ENCODE measurements at regions not wholly inside any gene's neighbourhood (a gene's known extent, or its start where the extent isn't known, plus 50 kb on each side); places are given as distances from the start of the nearest gene placed in this dataset.

DNA sequence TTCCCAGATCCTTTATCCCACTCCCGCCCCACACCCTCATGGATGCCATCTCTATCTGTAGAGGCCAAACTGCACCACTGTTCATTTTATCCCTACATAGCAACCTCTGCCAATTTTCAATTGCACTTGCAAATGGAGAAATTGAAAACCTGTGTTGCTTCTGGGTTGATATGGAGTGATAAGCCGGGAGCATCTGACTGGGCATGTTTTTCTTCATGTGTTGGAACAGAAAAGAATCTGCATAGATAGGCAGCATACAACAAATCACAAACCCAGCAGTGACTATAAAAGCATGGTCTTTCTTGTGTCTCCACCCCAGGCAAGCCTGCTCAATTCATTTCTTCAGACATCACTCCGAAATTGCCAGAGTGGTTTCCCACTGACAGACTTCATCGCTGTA lies 608.8 kb upstream of the CAMK1G start:
- no peak overlapping the region for H3K4me2 ChIP-seq (ENCODE audit: low read length)
- H2BK120ac ChIP-seq (ENCODE audit: low read depth, low read length): no peak overlapping the region
- H2AK5ac ChIP-seq (ENCODE audit: low read length): no peak overlapping the region
- no peak overlapping the region for H3K9ac ChIP-seq (ENCODE audit: low read length)
- no peak overlapping the region for H3K4ac ChIP-seq (ENCODE audit: low read depth, low read length)
- no peak overlapping the region for H4K5ac ChIP-seq (ENCODE audit: low read length)
- H3K79me1 ChIP-seq (ENCODE audit: low read length): no peaks in the 10 kb centered on the region
- WGBS (ENCODE audit: extremely low coverage, insufficient coverage, low lambda C conversion rate): no CpG with 5 or more reads among the region's 4 CpGs
- no peak for DNase-seq
- H4K8ac ChIP-seq (ENCODE audit: low read depth, low read length): no peak overlapping the region
- H3K56ac ChIP-seq (ENCODE audit: low read length): no peak overlapping the region
- no peak overlapping the region for H3K4me3 ChIP-seq (ENCODE audit: low read length)
- no peaks in the 10 kb centered on the region for H3K36me3 ChIP-seq (ENCODE audit: control insufficient read depth, insufficient read depth, low read length)
- H2BK15ac ChIP-seq (replicated peaks; ENCODE audit: low read depth): no peak overlapping the region
- no peak overlapping the region for H2BK5ac ChIP-seq (ENCODE audit: low read length)
- H3K27ac ChIP-seq (ENCODE audit: low read depth, low read length): no peak overlapping the region
- H3K23ac ChIP-seq (ENCODE audit: low read length): no peak overlapping the region
- no peaks in the 10 kb centered on the region for H3K4me1 ChIP-seq (ENCODE audit: control insufficient read depth, low read depth, low read length)
- H3K18ac ChIP-seq (ENCODE audit: low read length): no peak overlapping the region
- no peaks in the 10 kb centered on the region for H3K79me2 ChIP-seq (ENCODE audit: control insufficient read depth, insufficient read depth, low read length)
- no peaks in the 10 kb centered on the region for H3K27me3 ChIP-seq (ENCODE audit: insufficient read depth, low read length, poor library complexity)

DNA sequence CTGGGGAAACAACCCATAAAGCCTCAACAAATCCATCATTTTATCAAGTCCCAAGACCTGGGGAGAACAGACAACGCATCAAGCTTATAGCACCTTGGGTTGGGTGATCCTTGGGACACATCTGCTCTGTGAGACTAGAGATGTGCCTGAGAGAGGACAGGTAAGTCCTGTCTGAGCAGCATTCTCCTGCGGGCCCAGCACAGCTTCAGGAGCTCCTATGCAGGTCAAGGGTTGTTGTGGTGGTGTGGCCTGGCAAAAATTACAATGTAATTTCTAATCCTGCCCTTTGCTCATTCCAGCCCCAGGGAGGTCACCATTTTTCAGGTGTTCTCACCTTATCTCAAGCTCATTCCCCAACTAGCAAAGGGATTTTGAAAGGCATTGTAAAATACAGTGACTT lies 608.1 kb upstream of the CAMK1G start:
- H3K4me2 ChIP-seq (ENCODE audit: low read length): no peak overlapping the region
- no peak overlapping the region for H2AK5ac ChIP-seq (ENCODE audit: low read length)
- no peaks in the 10 kb centered on the region for H3K4me1 ChIP-seq (ENCODE audit: control insufficient read depth, low read depth, low read length)
- H3K18ac ChIP-seq (ENCODE audit: low read length): no peak overlapping the region
- H3K9ac ChIP-seq (ENCODE audit: low read length): no peak overlapping the region
- no peak overlapping the region for H3K23ac ChIP-seq (ENCODE audit: low read length)
- no peak overlapping the region for H4K5ac ChIP-seq (ENCODE audit: low read length)
- no peak overlapping the region for H3K4ac ChIP-seq (ENCODE audit: low read depth, low read length)
- H3K79me1 ChIP-seq (ENCODE audit: low read length): no peaks in the 10 kb centered on the region
- H3K4me3 ChIP-seq (ENCODE audit: low read length): no peak overlapping the region
- H3K79me2 ChIP-seq (ENCODE audit: control insufficient read depth, insufficient read depth, low read length): no peaks in the 10 kb centered on the region
- no peak overlapping the region for H3K27ac ChIP-seq (ENCODE audit: low read depth, low read length)
- H2BK120ac ChIP-seq (ENCODE audit: low read depth, low read length): no peak overlapping the region
- H3K56ac ChIP-seq (ENCODE audit: low read length): no peak overlapping the region
- no peaks in the 10 kb centered on the region for H3K27me3 ChIP-seq (ENCODE audit: insufficient read depth, low read length, poor library complexity)
- no peak for DNase-seq
- H3K36me3 ChIP-seq (ENCODE audit: control insufficient read depth, insufficient read depth, low read length): no peaks in the 10 kb centered on the region
- H4K8ac ChIP-seq (ENCODE audit: low read depth, low read length): no peak overlapping the region
- no peak overlapping the region for H2BK5ac ChIP-seq (ENCODE audit: low read length)
- no CpG with 5 or more reads among the region's 2 CpGs for WGBS (ENCODE audit: extremely low coverage, insufficient coverage, low lambda C conversion rate)
- no peak overlapping the region for H2BK15ac ChIP-seq (replicated peaks; ENCODE audit: low read depth)

DNA sequence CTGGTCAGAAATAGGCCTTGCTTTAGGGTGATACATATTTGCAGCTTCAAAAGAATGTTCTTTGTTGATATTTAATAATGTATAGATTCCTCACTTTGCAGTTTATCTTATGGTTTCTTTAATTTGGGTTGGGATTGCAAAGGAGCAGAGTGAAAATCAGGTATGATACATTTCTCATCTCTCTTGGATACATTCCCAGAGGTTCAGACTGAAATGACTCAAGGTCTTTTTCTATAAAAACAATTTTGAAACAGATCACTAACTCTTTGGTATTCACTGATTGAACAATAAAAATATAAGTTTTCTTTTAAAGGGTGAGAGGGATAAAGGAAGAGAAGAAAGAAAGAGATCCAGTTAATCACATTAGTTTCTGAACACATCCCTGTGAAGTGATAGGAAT lies 606.5 kb upstream of the CAMK1G start:
- no peak overlapping the region for H3K23ac ChIP-seq (ENCODE audit: low read length)
- no peak overlapping the region for H3K18ac ChIP-seq (ENCODE audit: low read length)
- H4K8ac ChIP-seq (ENCODE audit: low read depth, low read length): no peak overlapping the region
- no peak overlapping the region for H2AK5ac ChIP-seq (ENCODE audit: low read length)
- no peak overlapping the region for H3K27ac ChIP-seq (ENCODE audit: low read depth, low read length)
- H3K4me3 ChIP-seq (ENCODE audit: low read length): no peak overlapping the region
- no peak overlapping the region for H2BK5ac ChIP-seq (ENCODE audit: low read length)
- no peak overlapping the region for H4K5ac ChIP-seq (ENCODE audit: low read length)
- H3K27me3 ChIP-seq (ENCODE audit: insufficient read depth, low read length, poor library complexity): no peaks in the 10 kb centered on the region
- no peak overlapping the region for H3K4me2 ChIP-seq (ENCODE audit: low read length)
- H3K4me1 ChIP-seq (ENCODE audit: control insufficient read depth, low read depth, low read length): no peaks in the 10 kb centered on the region
- H2BK15ac ChIP-seq (replicated peaks; ENCODE audit: low read depth): no peak overlapping the region
- no peaks in the 10 kb centered on the region for H3K36me3 ChIP-seq (ENCODE audit: control insufficient read depth, insufficient read depth, low read length)
- H2BK120ac ChIP-seq (ENCODE audit: low read depth, low read length): no peak overlapping the region
- no peaks in the 10 kb centered on the region for H3K79me1 ChIP-seq (ENCODE audit: low read length)
- H3K4ac ChIP-seq (ENCODE audit: low read depth, low read length): no peak overlapping the region
- no peak overlapping the region for H3K9ac ChIP-seq (ENCODE audit: low read length)
- H3K56ac ChIP-seq (ENCODE audit: low read length): no peak overlapping the region
- no peaks in the 10 kb centered on the region for H3K79me2 ChIP-seq (ENCODE audit: control insufficient read depth, insufficient read depth, low read length)
- no peak for DNase-seq

DNA sequence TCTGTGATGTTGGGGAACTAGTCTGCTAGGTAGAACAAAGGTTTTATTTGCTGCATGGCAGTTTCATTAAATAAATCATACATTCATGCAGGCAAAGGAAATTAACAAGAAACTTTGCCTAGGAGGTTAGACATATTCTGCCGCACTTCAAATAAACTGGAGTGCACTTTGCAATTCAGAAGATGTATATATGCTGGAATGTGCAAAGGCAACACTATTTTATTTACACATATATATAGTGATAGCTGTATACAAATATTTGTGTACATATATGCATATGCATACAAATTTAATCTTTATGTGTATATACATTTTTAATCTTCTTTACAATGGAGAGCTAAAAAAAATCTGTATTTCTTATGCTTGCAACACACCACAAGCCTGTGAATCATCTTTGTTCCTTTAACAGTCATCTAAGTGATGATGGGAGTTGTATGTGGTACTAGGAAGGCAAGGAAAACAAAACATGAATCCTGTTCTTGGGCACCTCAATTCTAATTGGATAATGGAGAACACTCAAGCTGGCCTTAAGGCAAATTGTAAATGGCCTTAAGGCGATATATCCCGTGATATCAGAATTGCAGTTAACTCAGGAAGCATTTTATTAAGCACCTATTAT lies 605.8 kb upstream of the CAMK1G start:
- Histone ChIP-seq H2BK15ac (replicated peaks; ENCODE audit: low read depth) (no peak overlapping the region), H2AK5ac (ENCODE audit: low read length) (no peak overlapping the region), H3K4me2 (ENCODE audit: low read length) (no peak overlapping the region), H3K4me3 (ENCODE audit: low read length) (no peak overlapping the region), H3K36me3 (ENCODE audit: control insufficient read depth, insufficient read depth, low read length) (no peaks in the 10 kb centered on the region), H3K9ac (ENCODE audit: low read length) (no peak overlapping the region), H3K23ac (ENCODE audit: low read length) (no peak overlapping the region), H3K4ac (ENCODE audit: low read depth, low read length) (no peak overlapping the region), H3K79me2 (ENCODE audit: control insufficient read depth, insufficient read depth, low read length) (no peaks in the 10 kb centered on the region), H2BK5ac (ENCODE audit: low read length) (no peak overlapping the region), H3K56ac (ENCODE audit: low read length) (no peak overlapping the region), H3K27me3 (ENCODE audit: insufficient read depth, low read length, poor library complexity) (no peaks in the 10 kb centered on the region), H3K4me1 (ENCODE audit: control insufficient read depth, low read depth, low read length) (no peaks in the 10 kb centered on the region), H4K8ac (ENCODE audit: low read depth, low read length) (no peak overlapping the region), H3K79me1 (ENCODE audit: low read length) (no peaks in the 10 kb centered on the region), H3K27ac (ENCODE audit: low read depth, low read length) (no peak overlapping the region), H4K5ac (ENCODE audit: low read length) (no peak overlapping the region), H2BK120ac (ENCODE audit: low read depth, low read length) (no peak overlapping the region), H3K18ac (ENCODE audit: low read length) (no peak overlapping the region)
- WGBS (ENCODE audit: extremely low coverage, insufficient coverage, low lambda C conversion rate): no CpG with 5 or more reads among the region's 3 CpGs
- no peak for DNase-seq

DNA sequence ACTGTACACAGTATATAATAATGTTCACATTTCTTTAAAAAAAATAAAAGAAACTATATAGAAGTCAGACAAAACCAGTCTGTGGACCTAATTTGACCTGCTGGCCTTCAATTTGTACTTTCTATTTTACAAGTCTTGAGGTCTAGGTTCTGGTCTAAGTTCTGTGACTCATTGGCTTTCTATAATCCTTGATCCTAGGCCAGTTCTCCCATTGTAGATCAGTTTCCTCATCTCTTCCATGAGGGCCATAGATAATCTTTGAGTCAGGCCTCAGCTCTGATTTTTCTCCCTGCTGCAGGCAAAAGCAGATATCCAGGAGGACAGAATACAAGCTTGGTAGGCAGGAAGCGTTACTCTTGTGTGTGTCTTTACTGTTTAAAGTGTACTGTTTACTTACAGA lies 603.7 kb upstream of the CAMK1G start:
- Histone ChIP-seq H3K36me3 (ENCODE audit: control insufficient read depth, insufficient read depth, low read length) (no peaks in the 10 kb centered on the region), H3K4me2 (ENCODE audit: low read length) (no peak overlapping the region), H3K4ac (ENCODE audit: low read depth, low read length) (no peak overlapping the region), H3K27ac (ENCODE audit: low read depth, low read length) (no peak overlapping the region), H3K18ac (ENCODE audit: low read length) (no peak overlapping the region), H3K4me1 (ENCODE audit: control insufficient read depth, low read depth, low read length) (no peaks in the 10 kb centered on the region), H3K79me2 (ENCODE audit: control insufficient read depth, insufficient read depth, low read length) (no peaks in the 10 kb centered on the region), H2AK5ac (ENCODE audit: low read length) (no peak overlapping the region), H3K4me3 (ENCODE audit: low read length) (no peak overlapping the region), H3K56ac (ENCODE audit: low read length) (no peak overlapping the region), H4K8ac (ENCODE audit: low read depth, low read length) (no peak overlapping the region), H3K23ac (ENCODE audit: low read length) (no peak overlapping the region), H3K27me3 (ENCODE audit: insufficient read depth, low read length, poor library complexity) (no peaks in the 10 kb centered on the region), H2BK5ac (ENCODE audit: low read length) (no peak overlapping the region), H4K5ac (ENCODE audit: low read length) (no peak overlapping the region), H2BK120ac (ENCODE audit: low read depth, low read length) (no peak overlapping the region), H3K9ac (ENCODE audit: low read length) (no peak overlapping the region), H2BK15ac (replicated peaks; ENCODE audit: low read depth) (no peak overlapping the region), H3K79me1 (ENCODE audit: low read length) (no peaks in the 10 kb centered on the region)
- no peak for DNase-seq
- no CpG with 5 or more reads among the region's 1 CpG for WGBS (ENCODE audit: extremely low coverage, insufficient coverage, low lambda C conversion rate)

DNA sequence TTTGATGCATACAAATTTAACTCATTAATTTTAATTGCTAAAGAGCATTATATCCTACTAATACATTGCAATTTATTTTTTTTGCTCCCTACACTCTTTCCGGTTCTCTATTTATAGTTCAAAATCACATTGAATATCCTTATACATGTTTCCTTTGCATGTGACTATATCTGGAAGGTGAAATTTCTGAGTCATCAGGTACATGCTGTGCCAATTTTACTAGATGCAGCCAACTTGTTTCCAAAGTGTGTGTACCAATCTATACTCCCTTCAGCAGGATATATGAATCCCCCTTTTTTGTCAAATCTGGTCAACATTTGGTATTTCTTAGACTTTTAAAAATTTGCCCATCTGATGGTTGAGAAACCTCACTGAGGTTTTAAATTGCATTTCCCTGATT lies 602.9 kb upstream of the CAMK1G start:
- no CpG with 5 or more reads among the region's 1 CpG for WGBS (ENCODE audit: extremely low coverage, insufficient coverage, low lambda C conversion rate)
- Histone ChIP-seq H4K8ac (ENCODE audit: low read depth, low read length) (no peak overlapping the region), H3K4me3 (ENCODE audit: low read length) (no peak overlapping the region), H3K4me2 (ENCODE audit: low read length) (no peak overlapping the region), H3K27ac (ENCODE audit: low read depth, low read length) (no peak overlapping the region), H2BK5ac (ENCODE audit: low read length) (no peak overlapping the region), H3K36me3 (ENCODE audit: control insufficient read depth, insufficient read depth, low read length) (no peaks in the 10 kb centered on the region), H3K79me2 (ENCODE audit: control insufficient read depth, insufficient read depth, low read length) (no peaks in the 10 kb centered on the region), H3K23ac (ENCODE audit: low read length) (no peak overlapping the region), H3K9ac (ENCODE audit: low read length) (no peak overlapping the region), H2AK5ac (ENCODE audit: low read length) (no peak overlapping the region), H2BK15ac (replicated peaks; ENCODE audit: low read depth) (no peak overlapping the region), H3K4ac (ENCODE audit: low read depth, low read length) (no peak overlapping the region), H4K5ac (ENCODE audit: low read length) (no peak overlapping the region), H3K27me3 (ENCODE audit: insufficient read depth, low read length, poor library complexity) (no peaks in the 10 kb centered on the region), H3K4me1 (ENCODE audit: control insufficient read depth, low read depth, low read length) (no peaks in the 10 kb centered on the region), H3K18ac (ENCODE audit: low read length) (no peak overlapping the region), H3K56ac (ENCODE audit: low read length) (no peak overlapping the region), H2BK120ac (ENCODE audit: low read depth, low read length) (no peak overlapping the region), H3K79me1 (ENCODE audit: low read length) (no peaks in the 10 kb centered on the region)
- DNase-seq: no peak
